OCI-LY7 (cell line): ENCODE measurements at regions not wholly inside any gene's neighbourhood (a gene's known extent, or its start where the extent isn't known, plus 50 kb on each side); places are given as distances from the start of the nearest gene placed in this dataset.

Experiments used
- BruUV-seq: library from RNA; stranded (reverse); fragments of 400-500 nt; replicated peaks from 2 replicates; lab custom pipeline; 2021; lab: Mats Ljungman, UMichigan
- CTCF ChIA-PET: fragments of 300-600 bp; sonication (Branson Sonifier 250); formaldehyde crosslinking; loops from one replicate; lab custom pipeline; 2022; ENCODE audit warnings: antibody characterized with exemption; ENCODE audit not compliant: unreplicated experiment; lab: Charles Lee
- POLR2A ChIA-PET: fragments of 300-600 bp; sonication (Branson Sonifier 250); formaldehyde crosslinking; loops from one replicate; lab custom pipeline; 2022; ENCODE audit warnings: antibody characterized with exemption; lab: Charles Lee
- DNase-seq: peaks from one replicate; pipeline ENCODE4 v3.0.0-alpha.2; 2015; ENCODE audit warnings: low spot score
- H2AFZ ChIP-seq: fragments of 200-600 bp; sonication (generic), shearing (Covaris generic); 2 replicates; pipeline ENCODE4 v1.6.1; 2014; ENCODE audit warnings: mild to moderate bottlenecking, antibody characterized with exemption, low read length, moderate library complexity
- H3K27ac ChIP-seq: fragments of 200-600 bp; sonication (generic); 2 replicates; pipeline ENCODE4 v1.5.1; 2014; ENCODE audit warnings: mixed run types, low read depth, mild to moderate bottlenecking, moderate library complexity, low read length, inconsistent platforms; ENCODE audit not compliant: poor library complexity, severe bottlenecking
- H3K36me3 ChIP-seq: fragments of 200-600 bp; sonication (generic); 2 replicates; pipeline ENCODE4 v1.6.1; 2014; ENCODE audit warnings: mild to moderate bottlenecking, antibody characterized with exemption, low read length, moderate library complexity, mixed read lengths; ENCODE audit not compliant: insufficient read depth
- H3K4me1 ChIP-seq: fragments of 200-600 bp; sonication (generic); 2 replicates; pipeline ENCODE4 v1.5.1; 2014; ENCODE audit warnings: mild to moderate bottlenecking, low read length; ENCODE audit not compliant: insufficient read depth, poor library complexity, severe bottlenecking
- H3K4me2 ChIP-seq: fragments of 200-600 bp; sonication (generic); 2 replicates; pipeline ENCODE4 v1.6.1; 2014; ENCODE audit warnings: mild to moderate bottlenecking, low read length
- H3K4me3 ChIP-seq: fragments of 200-600 bp; sonication (generic); 2 replicates; pipeline ENCODE4 v1.5.1; 2014; ENCODE audit warnings: mild to moderate bottlenecking, low read depth, low read length; ENCODE audit not compliant: poor library complexity, severe bottlenecking
- H3K79me2 ChIP-seq: fragments of 200-600 bp; sonication (generic); 2 replicates; pipeline ENCODE4 v1.6.1; 2016; ENCODE audit warnings: low read depth, mild to moderate bottlenecking, low read length, moderate library complexity, mixed read lengths; ENCODE audit not compliant: insufficient read depth
- H3K9me2 ChIP-seq: fragments of 200-600 bp; sonication (generic); 2 replicates; pipeline ENCODE4 v1.6.1; 2016; ENCODE audit warnings: mild to moderate bottlenecking, low read length, mixed read lengths; ENCODE audit not compliant: insufficient read depth
- H3K9me3 ChIP-seq: fragments of 200-600 bp; sonication (generic); 2 replicates; pipeline ENCODE4 v1.6.1; 2014; ENCODE audit warnings: mild to moderate bottlenecking, mixed run types, low read length, mixed read lengths
- H4K20me1 ChIP-seq: fragments of 200-600 bp; sonication (generic); 2 replicates; pipeline ENCODE4 v1.6.1; 2014; ENCODE audit warnings: mild to moderate bottlenecking, antibody characterized with exemption, low read length, moderate library complexity, mixed read lengths; ENCODE audit not compliant: insufficient read depth
- EZH2phosphoT487 ChIP-seq: fragments of 200-600 bp; sonication (generic); IDR thresholded peaks from 2 replicates; pipeline ENCODE4 v1.6.1; 2018; ENCODE audit warnings: low read depth, borderline replicate concordance, mild to moderate bottlenecking, mixed run types, antibody characterized with exemption, low read length, moderate library complexity, mixed read lengths
- intact Hi-C: fragments of 100-400 bp; cut with micrococcal nuclease; formaldehyde crosslinking; loops from one replicate; pipeline ENCODE4 v1.10.0; 2022; ENCODE audit not compliant: unreplicated experiment
- TF ChIP-seq, protein P1 (sequence below): fragments of 200-600 bp; sonication (generic); conservative IDR thresholded peaks from 2 replicates; pipeline ENCODE4 v1.5.1; 2014; ENCODE audit warnings: mild to moderate bottlenecking, antibody characterized with exemption, low read length, moderate library complexity, mixed read lengths

GRCh38 chr3:30966896-30967295 is 72.4 kb upstream of the GADL1 start:
- Histone ChIP-seq H3K4me3 (no peak overlapping the region), H2AFZ (no peak overlapping the region), H3K4me1 (no peaks in the 10 kb centered on the region), H3K27ac (no peak overlapping the region), H3K79me2 (no peaks in the 10 kb centered on the region), H3K9me2 (no peaks in the 10 kb centered on the region), H4K20me1 (no peaks in the 10 kb centered on the region), H3K4me2 (no peak overlapping the region), H3K36me3 (no peaks in the 10 kb centered on the region), H3K9me3 (no peaks in the 10 kb centered on the region)
- TF ChIP-seq, protein P1, sequence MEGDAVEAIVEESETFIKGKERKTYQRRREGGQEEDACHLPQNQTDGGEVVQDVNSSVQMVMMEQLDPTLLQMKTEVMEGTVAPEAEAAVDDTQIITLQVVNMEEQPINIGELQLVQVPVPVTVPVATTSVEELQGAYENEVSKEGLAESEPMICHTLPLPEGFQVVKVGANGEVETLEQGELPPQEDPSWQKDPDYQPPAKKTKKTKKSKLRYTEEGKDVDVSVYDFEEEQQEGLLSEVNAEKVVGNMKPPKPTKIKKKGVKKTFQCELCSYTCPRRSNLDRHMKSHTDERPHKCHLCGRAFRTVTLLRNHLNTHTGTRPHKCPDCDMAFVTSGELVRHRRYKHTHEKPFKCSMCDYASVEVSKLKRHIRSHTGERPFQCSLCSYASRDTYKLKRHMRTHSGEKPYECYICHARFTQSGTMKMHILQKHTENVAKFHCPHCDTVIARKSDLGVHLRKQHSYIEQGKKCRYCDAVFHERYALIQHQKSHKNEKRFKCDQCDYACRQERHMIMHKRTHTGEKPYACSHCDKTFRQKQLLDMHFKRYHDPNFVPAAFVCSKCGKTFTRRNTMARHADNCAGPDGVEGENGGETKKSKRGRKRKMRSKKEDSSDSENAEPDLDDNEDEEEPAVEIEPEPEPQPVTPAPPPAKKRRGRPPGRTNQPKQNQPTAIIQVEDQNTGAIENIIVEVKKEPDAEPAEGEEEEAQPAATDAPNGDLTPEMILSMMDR: no peak
- TF ChIP-seq EZH2phosphoT487: no peak
- ChIA-PET CTCF (no interaction called here), POLR2A (interaction anchor here (0.6 to 0.7 kb wide), 2 partner anchors 44 to 172 kb away, joined by 3 read pairs; no protein-coding TSS in a partner anchor)
- intact Hi-C loops: no loop called here
- DNase-seq: no peak
- BruUV-seq: no TSS peak

DNA sequence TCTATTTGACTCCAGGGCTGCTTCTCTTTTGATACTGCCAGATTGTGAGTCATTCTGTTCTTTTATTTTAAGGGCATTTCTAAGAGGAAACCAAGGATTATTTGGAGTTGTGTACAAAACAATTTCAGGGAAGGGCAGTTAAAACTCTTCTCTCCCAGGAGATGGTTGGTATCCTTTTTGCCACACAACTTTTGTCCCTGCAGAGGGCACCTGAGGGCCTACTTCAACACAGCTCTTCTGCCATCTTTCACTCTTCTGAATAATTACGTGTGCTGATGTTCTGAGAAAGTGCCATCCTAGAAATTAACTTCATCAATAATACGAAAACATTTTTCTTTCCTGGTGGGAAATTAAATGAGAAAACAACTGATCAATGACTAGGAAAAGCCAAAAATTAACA is 75.7 kb upstream of the GADL1 start:
- ChIA-PET POLR2A (no interaction called here), CTCF (no interaction called here)
- no peaks in the 10 kb centered on the region for H4K20me1 ChIP-seq
- DNase-seq: peak; percentile 18
- H3K9me3 ChIP-seq: no peaks in the 10 kb centered on the region
- no peak overlapping the region for H2AFZ ChIP-seq
- no peak for TF ChIP-seq EZH2phosphoT487
- TF ChIP-seq, protein P1: peak; percentile 61
- no peaks in the 10 kb centered on the region for H3K9me2 ChIP-seq
- no peak overlapping the region for H3K4me2 ChIP-seq
- no TSS peak for BruUV-seq
- no peak overlapping the region for H3K4me3 ChIP-seq
- H3K4me1 ChIP-seq: no peaks in the 10 kb centered on the region
- H3K36me3 ChIP-seq: no peaks in the 10 kb centered on the region
- H3K27ac ChIP-seq: no peak overlapping the region
- intact Hi-C loops: no loop called here
- no peaks in the 10 kb centered on the region for H3K79me2 ChIP-seq

GRCh38 chr3:30972449-30972848 is 78.0 kb upstream of the GADL1 start:
- no TSS peak for BruUV-seq

More at GRCh38 chr3:30972449-30972848, 78.0 kb upstream of the GADL1 start:
- Histone ChIP-seq H3K9me3 (no peaks in the 10 kb centered on the region), H4K20me1 (no peaks in the 10 kb centered on the region), H3K9me2 (no peaks in the 10 kb centered on the region), H3K4me2 (no peak overlapping the region), H3K79me2 (no peaks in the 10 kb centered on the region), H3K4me3 (no peak overlapping the region), H3K27ac (no peak overlapping the region), H3K36me3 (no peaks in the 10 kb centered on the region), H2AFZ (no peak overlapping the region), H3K4me1 (no peaks in the 10 kb centered on the region)
- intact Hi-C loops: no loop called here
- no peak for DNase-seq
- POLR2A ChIA-PET: interaction anchor here (0.6 kb wide), 2 partner anchors 285 to 528 kb away, joined by 3 read pairs; no protein-coding TSS in a partner anchor
- TF ChIP-seq EZH2phosphoT487: no peak
- TF ChIP-seq, protein P1: no peak
- CTCF ChIA-PET: no interaction called here
